HEK293 (cell line): ENCODE measurements at regions not wholly inside any gene's neighbourhood (a gene's known extent, or its start where the extent isn't known, plus 50 kb on each side); places are given as distances from the start of the nearest gene placed in this dataset.
A peak's percentile ranks its signal among the peaks of the same experiment; 100 is the strongest.

Source experiments
- CTCF ChIA-PET: fragments of 350-600 bp; formaldehyde crosslinking; extraction: SDS; loops from one replicate; lab custom pipeline; 2021; ENCODE audit warnings: antibody characterized with exemption; lab: Yijun Ruan, JAX
- POLR2A ChIA-PET: fragments of 300-600 bp; formaldehyde crosslinking; extraction: SDS; loops from one replicate; lab custom pipeline; 2020; ENCODE audit warnings: antibody characterized with exemption, inconsistent platforms; lab: Yijun Ruan, JAX
- H3K27ac ChIP-seq: fragments of 200-500 bp; sonication (Bioruptor generic); 2 replicates; pipeline ENCODE4 v1.5.1; 2014; ENCODE audit warnings: low read depth, low read length, control low read depth, inconsistent platforms; ENCODE audit errors: extremely low read depth
- H3K36me3 ChIP-seq, 2 experiments: fragments of 200-500 bp in 1 of 2; sonication (Bioruptor generic) in 1 of 2; 1 replicate in 1 of 2; 2 replicates in 1 of 2; pipeline ENCODE4 v1.5.1; 2014 to 2017; ENCODE audit warnings: inconsistent platforms in 2 of 2, low read length in 2 of 2; ENCODE audit not compliant: control insufficient read depth in 2 of 2, insufficient read depth in 1 of 2
- H3K4me1 ChIP-seq: fragments of 200-500 bp; sonication (Bioruptor generic); 2 replicates; pipeline ENCODE4 v1.5.1; 2014; ENCODE audit warnings: mild to moderate bottlenecking, low read length, inconsistent platforms; ENCODE audit not compliant: control insufficient read depth, insufficient read depth
- H3K4me3 ChIP-seq: 2 replicates; pipeline ENCODE4 v1.5.1; 2011; ENCODE audit warnings: low read depth, mild to moderate bottlenecking, control low read depth, low read length, moderate library complexity
- H3K9me3 ChIP-seq: fragments of 200-500 bp; sonication (Bioruptor generic); 2 replicates; pipeline ENCODE4 v1.5.1; 2014; ENCODE audit warnings: low read depth, low read length, inconsistent platforms; ENCODE audit not compliant: control insufficient read depth, insufficient read depth
- SALL2 ChIP-seq: fragments of 450-650 bp; formaldehyde crosslinking; IDR thresholded peaks from 2 replicates; pipeline ENCODE4 v1.5.0; 2017; ENCODE audit warnings: missing biosample characterization, mild to moderate bottlenecking, missing genetic modification characterization, borderline replicate concordance
- SCRT2 ChIP-seq: fragments of 450-650 bp; formaldehyde crosslinking; IDR thresholded peaks from 2 replicates; pipeline ENCODE4 v1.5.1; 2016; ENCODE audit warnings: missing biosample characterization, missing genetic modification characterization
- SP2 ChIP-seq: fragments of 450-650 bp; formaldehyde crosslinking; IDR thresholded peaks from 2 replicates; pipeline ENCODE4 v1.5.1; 2016; ENCODE audit warnings: missing biosample characterization, missing genetic modification characterization
- TCF7L2 ChIP-seq: IDR thresholded peaks from 2 replicates; pipeline ENCODE4 v1.6.1; 2011; ENCODE audit warnings: low read depth, mild to moderate bottlenecking, inconsistent platforms, low read length, moderate library complexity, borderline replicate concordance
- ZBTB8A ChIP-seq: fragments of 450-650 bp; formaldehyde crosslinking; IDR thresholded peaks from 2 replicates; pipeline ENCODE4 v1.5.1; 2016; ENCODE audit warnings: missing biosample characterization, missing genetic modification characterization
- ZFP3 ChIP-seq: fragments of 450-650 bp; formaldehyde crosslinking; IDR thresholded peaks from 2 replicates; pipeline ENCODE4 v1.5.1; 2016; ENCODE audit warnings: low read depth, missing biosample characterization, missing genetic modification characterization
- ZNF121 ChIP-seq: fragments of 450-650 bp; formaldehyde crosslinking; IDR thresholded peaks from 2 replicates; pipeline ENCODE4 v1.5.1; 2016; ENCODE audit warnings: missing biosample characterization, missing genetic modification characterization
- ZNF169 ChIP-seq: fragments of 450-650 bp; formaldehyde crosslinking; IDR thresholded peaks from 2 replicates; pipeline ENCODE4 v1.5.1; 2016; ENCODE audit warnings: missing biosample characterization, missing genetic modification characterization
- ZNF175 ChIP-seq: fragments of 450-650 bp; formaldehyde crosslinking; IDR thresholded peaks from 2 replicates; pipeline ENCODE4 v1.5.1; 2016; ENCODE audit warnings: missing biosample characterization, missing genetic modification characterization
- ZNF2 ChIP-seq: fragments of 450-650 bp; formaldehyde crosslinking; IDR thresholded peaks from 2 replicates; pipeline ENCODE4 v1.5.1; 2016; ENCODE audit warnings: missing biosample characterization, missing genetic modification characterization
- ZNF433 ChIP-seq: fragments of 450-650 bp; formaldehyde crosslinking; IDR thresholded peaks from 2 replicates; pipeline ENCODE4 v1.5.1; 2016; ENCODE audit warnings: missing biosample characterization, missing genetic modification characterization, low read depth
- ZNF513 ChIP-seq: fragments of 450-650 bp; IDR thresholded peaks from 2 replicates; pipeline ENCODE4 v1.5.1; 2018; ENCODE audit warnings: missing biosample characterization, missing genetic modification characterization
- ZNF518A ChIP-seq: fragments of 450-650 bp; formaldehyde crosslinking; conservative IDR thresholded peaks from 2 replicates; pipeline ENCODE4 v1.5.1; 2016; ENCODE audit warnings: low read depth, missing biosample characterization, missing genetic modification characterization
- ZNF600 ChIP-seq: fragments of 450-650 bp; formaldehyde crosslinking; IDR thresholded peaks from 2 replicates; pipeline ENCODE4 v1.5.1; 2016; ENCODE audit warnings: missing biosample characterization, missing genetic modification characterization
- ZNF623 ChIP-seq: fragments of 450-650 bp; formaldehyde crosslinking; IDR thresholded peaks from 2 replicates; pipeline ENCODE4 v1.5.1; 2016; ENCODE audit warnings: missing biosample characterization, missing genetic modification characterization
- ZNF629 ChIP-seq: fragments of 450-650 bp; formaldehyde crosslinking; IDR thresholded peaks from 2 replicates; pipeline ENCODE4 v1.5.1; 2017; ENCODE audit warnings: missing biosample characterization, missing genetic modification characterization
- ZNF639 ChIP-seq: fragments of 450-650 bp; formaldehyde crosslinking; IDR thresholded peaks from 2 replicates; pipeline ENCODE4 v1.5.1; 2016; ENCODE audit warnings: missing biosample characterization, missing genetic modification characterization
- ZNF692 ChIP-seq: fragments of 450-650 bp; formaldehyde crosslinking; IDR thresholded peaks from 2 replicates; pipeline ENCODE4 v1.5.1; 2016; ENCODE audit warnings: missing biosample characterization, missing genetic modification characterization
- ZNF768 ChIP-seq: fragments of 450-650 bp; formaldehyde crosslinking; IDR thresholded peaks from 2 replicates; pipeline ENCODE4 v1.5.1; 2018; ENCODE audit warnings: missing biosample characterization, mild to moderate bottlenecking, missing genetic modification characterization
- ZSCAN16 ChIP-seq: fragments of 450-650 bp; formaldehyde crosslinking; IDR thresholded peaks from 2 replicates; pipeline ENCODE4 v1.5.1; 2016; ENCODE audit warnings: missing biosample characterization, missing genetic modification characterization
- ZXDB ChIP-seq: fragments of 450-650 bp; formaldehyde crosslinking; IDR thresholded peaks from 2 replicates; pipeline ENCODE4 v1.5.1; 2016; ENCODE audit warnings: missing biosample characterization, missing genetic modification characterization

GRCh38 chr5:2491846-2492245, 259.6 kb downstream of the IRX2 start (continued):
- TF ChIP-seq ZNF518A (peak; percentile 82), ZXDB (peak; percentile 45; the same call in 1 of the 2 replicates), ZNF623 (tag by site-specific recombination) (peak; percentile 69), ZNF121 (tag by site-specific recombination) (no peak), TCF7L2 (no peak), ZNF639 (tag by site-specific recombination) (no peak), ZNF600 (tag by site-specific recombination) (no peak), ZNF433 (tag by site-specific recombination) (peak; percentile 85; the same call in 1 of the 2 replicates), ZBTB8A (tag by site-specific recombination) (peak; percentile 66; the same call in 1 of the 2 replicates), ZFP3 (tag by site-specific recombination) (no peak), SALL2 (tag by site-specific recombination) (no peak)

- H3K36me3 ChIP-seq: no peaks in the 10 kb centered on the region
- TF ChIP-seq ZNF2 (tag by site-specific recombination) (no peak), ZNF513 (tag by site-specific recombination) (no peak), ZNF169 (tag by site-specific recombination) (no peak), SP2 (tag by site-specific recombination) (no peak), ZSCAN16 (tag by site-specific recombination) (no peak), SCRT2 (tag by site-specific recombination) (no peak), ZNF692 (tag by site-specific recombination) (no peak), ZNF629 (no peak), ZNF768 (no peak), ZNF175 (tag by site-specific recombination) (no peak)
- no peak overlapping the region for H3K27ac ChIP-seq
- ChIA-PET POLR2A (no interaction called here), CTCF (no interaction called here)
- H3K9me3 ChIP-seq: no peaks in the 10 kb centered on the region
- H3K4me1 ChIP-seq: no peaks in the 10 kb centered on the region
- no peak overlapping the region for H3K4me3 ChIP-seq
Measured at GRCh38 chr5:2489306-2489705, 262.2 kb downstream of the IRX2 start.
